Superior temporal gyrus (tissue), 1 donor: ENCODE measurements at regions not wholly inside any gene's neighbourhood (a gene's known extent, or its start where the extent isn't known, plus 50 kb on each side); places are given as distances from the start of the nearest gene placed in this dataset.
"Not testable (repeated sequence)": the region's sequence is repeated elsewhere in the genome, so short reads cannot be mapped to it uniquely, and the experiment has no call there.

Source experiments
- DNase-seq: peaks from one replicate; pipeline ENCODE4 v3.0.0-alpha.2; 2016; ENCODE audit errors: extremely low spot score

DNA sequence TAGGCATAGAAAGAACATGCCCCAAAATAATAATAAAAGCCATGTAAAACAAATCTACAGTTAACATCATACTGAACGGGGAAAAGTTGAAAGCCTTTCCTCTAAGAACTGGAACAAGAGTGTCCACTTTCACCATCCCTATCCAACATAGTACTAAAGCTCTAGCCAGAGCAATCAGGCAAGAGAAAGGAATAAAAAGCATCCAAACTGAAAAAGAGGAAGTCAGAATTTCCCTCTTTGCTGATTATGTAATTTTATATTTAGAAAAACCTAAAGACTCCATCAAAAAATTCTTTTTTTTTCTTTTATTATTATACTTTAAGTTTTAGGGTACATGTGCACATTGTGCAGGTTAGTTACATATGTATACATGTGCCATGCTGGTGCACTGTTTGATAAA, 661.6 kb upstream of the CBLB start:
- no peak for DNase-seq

DNA sequence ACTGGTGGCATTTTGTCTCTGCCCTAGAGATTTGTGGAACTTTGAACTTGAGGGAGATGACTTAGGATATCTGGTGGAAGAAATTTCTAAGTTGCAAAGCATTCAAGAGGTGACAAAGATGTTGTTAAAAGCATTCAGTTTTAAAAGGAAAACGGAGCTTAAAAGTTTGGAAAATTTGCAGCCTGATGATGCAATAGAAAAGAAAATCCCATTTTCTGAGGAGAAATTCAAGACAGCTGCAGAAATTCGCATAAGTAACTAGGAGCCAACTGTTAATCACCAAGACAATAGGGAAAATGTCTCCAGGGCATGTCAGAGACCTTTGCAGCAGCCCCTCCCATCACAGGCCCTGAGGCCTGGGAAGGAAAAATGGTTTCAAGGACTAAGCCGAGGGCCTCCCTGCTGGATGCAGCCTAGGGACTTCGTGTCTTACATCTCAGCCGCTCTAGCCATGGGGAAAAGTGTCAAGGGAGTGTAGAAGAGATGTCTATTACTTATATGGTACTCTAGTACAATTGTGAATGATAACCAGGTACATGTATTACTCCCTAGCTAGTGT, 663.0 kb upstream of the CBLB start:
- not testable (repeated sequence) for DNase-seq

DNA sequence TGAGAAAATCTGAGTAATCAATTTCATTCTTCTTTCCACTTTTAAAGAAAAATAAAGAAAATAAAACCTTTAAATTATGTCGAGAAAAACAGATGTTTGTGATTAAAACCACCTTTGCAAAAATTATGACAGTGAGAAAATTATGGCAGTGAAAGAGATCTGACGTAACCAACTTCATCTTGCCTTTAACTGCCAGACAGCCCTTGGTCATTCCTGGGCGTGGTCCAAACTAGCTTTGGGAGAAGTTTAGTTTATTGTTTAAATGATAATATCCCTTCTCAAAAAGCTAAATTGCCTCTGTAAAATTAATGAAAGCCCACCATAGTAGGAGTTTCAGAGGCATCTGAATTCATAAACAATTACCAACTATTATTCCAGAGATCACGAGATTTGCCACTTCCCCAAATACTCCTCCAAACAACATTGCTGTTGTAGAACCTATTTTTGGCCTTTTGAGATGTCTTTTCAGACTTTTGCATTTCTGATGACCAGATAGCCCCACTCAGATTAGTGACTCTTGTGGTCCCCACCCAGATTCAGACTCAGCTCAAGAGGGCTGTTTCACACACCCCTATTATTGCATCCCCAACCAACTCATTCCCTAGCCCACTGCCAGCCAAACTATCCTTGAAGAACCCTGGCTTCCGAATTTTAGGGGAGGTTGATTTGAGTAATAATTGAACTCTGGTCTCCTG, 664.4 kb upstream of the CBLB start:
- no peak for DNase-seq

DNA sequence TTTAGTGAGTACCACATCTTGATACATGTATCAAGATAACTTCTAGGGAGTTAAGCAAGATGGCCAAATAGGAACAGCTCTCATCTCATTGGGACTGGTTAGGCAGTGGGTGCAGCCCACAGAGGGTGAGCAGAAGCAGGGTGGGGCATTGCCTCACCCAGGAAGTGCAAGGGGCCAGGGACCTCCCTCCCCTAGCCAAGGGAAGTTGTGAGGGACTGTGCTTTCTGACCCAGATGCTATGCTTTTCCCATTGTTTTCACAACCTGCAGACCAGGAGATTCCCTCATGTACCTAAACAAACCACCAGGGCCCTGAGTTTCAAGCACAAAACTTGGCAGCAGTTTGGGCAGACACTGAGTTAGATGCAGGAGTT, 665.0 kb upstream of the CBLB start:
- DNase-seq, result no peak

DNA sequence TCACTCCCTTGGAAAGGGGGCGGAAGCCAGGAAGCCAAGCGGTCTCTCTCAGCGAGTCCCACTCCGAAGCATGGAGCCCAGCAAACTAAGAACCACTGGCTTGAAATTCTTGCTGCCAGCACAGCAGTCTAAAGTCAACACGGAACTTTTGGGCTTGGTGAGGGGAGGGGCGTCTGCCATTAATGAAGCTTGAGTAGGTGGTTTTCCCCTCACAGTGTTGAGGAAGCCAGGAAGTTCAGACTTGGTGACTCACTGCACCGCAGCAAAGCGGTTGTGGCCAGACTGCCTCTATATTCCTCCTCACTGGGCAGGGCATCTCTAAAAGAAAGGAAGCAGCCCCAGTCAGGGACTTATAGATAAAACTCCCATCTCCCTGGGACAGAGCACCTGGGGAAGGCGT, 665.4 kb upstream of the CBLB start:
- DNase-seq, result no peak

DNA sequence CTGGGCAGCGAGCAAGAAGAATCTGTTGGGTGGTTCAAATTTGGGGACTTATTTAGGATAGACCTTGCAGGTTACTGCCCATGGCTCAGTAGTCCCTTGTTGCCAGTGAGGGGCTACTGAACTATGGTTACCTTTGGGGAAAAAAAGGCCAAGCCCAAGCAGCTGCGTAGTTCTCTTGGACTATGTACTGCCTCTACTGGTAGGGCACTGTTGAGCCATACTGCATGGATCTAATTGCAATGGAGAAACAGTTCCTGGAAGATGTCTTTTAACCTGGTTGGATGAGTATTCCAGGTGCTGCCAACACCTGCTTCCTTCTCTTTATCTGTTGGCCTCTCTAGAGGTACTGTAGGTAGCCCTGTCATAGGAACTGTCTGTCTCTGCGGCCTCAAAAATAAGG, 671.9 kb upstream of the CBLB start:
- no peak for DNase-seq

DNA sequence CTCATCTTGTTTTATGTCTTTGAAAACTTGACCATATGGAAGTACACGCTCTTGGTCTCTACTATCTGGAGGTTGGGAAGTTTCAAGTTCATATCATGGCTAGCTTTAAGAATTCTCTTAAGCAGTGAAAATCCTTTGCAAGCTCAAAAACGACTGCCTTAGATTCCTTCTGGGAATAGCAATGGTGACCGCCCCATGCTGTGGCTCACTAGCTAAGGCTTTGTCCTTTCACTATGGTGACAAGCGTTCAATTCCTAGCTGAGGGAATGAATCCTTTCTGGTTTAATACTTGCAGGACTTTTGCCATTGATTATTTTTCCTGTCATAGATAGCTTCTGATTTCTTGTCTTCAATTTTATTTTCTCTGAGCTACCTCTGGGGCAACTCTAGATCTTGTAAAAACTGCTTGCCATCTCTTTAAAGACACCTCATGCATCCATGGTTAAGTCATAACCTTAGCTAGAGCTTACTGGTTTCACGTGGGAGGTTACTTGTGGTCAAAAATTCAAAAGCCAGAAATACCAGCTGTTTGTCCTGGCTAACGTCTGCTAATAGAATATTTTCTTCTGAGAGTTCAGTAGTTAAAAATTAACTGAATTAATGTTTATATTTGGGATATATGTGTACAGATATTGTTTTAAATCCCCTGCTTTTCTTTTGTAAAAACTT, 673.4 kb upstream of the CBLB start:
- DNase-seq, result no peak

DNA sequence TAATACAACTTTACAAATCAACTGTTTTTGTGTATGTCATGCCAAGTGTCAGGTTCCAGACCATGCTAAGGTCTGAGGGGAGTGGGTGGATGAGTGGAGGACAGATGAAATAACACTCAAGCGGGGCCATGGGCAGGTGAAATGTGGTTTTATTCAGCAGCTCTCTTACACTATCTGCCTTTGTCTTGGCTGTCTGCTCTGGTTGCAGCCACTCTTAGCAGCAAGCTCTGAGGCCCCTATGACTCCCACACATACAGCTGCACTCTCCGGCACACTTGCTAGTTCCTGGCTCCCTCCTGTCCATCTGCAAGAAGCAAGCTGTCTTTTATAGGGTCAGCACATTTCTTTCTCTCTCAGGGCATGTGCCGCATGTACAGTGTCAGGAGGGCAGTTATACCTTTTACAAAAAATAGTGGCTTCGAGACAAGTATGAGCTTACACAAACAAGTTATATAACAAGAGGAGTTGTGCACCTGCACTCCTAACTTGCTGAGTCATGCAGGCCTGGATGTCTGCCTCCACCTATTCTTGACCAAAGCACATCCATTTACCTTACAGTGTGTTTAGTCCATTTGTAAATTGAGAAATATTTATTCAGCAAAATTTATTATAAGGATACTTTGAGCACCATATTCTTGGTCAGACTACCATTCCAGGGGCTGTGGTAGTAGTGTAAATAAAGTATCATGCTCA, 683.7 kb upstream of the CBLB start:
- no peak for DNase-seq

DNA sequence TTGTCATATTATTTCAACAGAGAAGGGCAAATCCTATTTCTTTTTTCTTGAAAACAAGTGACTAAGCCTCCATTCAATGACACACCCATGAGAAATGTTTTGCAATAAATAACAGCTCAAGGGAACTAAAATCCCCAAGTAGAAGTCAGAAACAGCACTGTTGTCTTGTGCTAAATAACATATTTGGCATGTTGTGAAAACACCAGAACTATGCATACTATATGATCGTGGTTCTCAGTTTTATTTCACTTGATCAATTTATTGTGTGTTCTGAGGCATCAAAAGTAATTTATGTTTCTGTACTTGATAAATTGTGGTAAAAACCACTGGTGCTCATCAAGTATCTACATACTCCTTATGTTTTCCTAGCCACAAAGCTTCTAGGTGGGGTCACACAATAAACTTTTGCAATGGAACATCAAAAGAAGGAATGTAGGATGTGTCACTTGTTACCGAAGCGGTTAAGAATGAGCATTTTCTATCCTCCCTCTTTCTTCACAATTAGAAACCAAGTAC, 691.7 kb upstream of the CBLB start:
- no peak for DNase-seq

DNA sequence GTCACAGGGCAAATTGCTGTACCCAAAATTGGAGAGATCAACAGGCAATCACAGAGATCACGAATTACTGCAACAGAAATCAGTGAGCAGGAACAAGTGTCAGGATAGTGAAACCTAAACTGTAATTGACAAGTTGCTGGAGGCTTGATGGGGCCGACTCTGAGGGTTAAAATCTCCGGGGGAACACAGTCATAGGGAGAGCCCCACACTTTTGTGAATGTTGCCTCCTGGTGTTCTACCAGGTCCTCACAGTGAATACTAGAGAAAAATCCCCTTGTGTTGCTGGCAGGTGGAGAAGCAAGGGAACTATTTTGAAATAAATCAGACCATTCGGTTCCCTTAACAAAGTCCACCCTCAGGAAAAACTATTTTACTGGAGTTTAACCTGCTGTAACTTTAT, 697.5 kb upstream of the CBLB start:
- no peak for DNase-seq

DNA sequence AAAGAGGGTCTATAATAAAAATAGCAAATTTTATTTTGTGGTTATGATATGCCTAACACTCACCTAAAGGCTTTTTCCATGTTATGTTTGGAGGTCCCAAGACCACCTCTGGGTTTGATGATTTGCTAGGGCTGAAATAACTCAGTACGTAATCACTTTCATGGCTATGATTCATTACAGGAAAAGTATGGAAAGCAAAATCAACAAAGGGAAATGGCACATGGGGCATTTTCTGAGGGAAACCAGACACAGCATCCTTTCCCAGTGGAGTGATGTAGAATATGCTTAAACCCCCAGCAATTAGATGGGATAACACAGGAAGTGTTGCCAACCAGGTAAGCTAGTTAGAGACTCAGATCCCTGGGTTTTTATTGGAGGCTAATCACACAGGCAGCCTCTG, 701.6 kb upstream of the CBLB start:
- DNase-seq, result no peak

DNA sequence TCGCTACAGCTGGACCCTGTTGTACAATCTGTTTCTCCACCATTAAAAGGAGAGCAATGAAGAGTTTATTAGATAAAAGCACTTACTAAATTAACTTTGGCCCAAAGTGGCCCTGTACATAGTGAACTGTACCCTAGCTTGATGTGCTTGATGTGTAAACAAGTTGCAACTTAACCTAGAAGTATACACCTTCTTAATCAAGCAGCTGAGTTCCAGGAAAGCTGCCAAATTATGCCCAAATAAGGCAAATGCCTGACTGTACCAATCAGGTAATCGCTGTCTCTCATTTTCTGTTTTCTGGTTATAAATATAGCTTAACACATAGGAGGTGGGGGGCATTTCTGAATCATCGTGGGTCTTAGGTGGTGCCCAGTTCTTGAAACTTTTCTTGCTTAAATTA, 704.8 kb upstream of the CBLB start:
- DNase-seq, result no peak

DNA sequence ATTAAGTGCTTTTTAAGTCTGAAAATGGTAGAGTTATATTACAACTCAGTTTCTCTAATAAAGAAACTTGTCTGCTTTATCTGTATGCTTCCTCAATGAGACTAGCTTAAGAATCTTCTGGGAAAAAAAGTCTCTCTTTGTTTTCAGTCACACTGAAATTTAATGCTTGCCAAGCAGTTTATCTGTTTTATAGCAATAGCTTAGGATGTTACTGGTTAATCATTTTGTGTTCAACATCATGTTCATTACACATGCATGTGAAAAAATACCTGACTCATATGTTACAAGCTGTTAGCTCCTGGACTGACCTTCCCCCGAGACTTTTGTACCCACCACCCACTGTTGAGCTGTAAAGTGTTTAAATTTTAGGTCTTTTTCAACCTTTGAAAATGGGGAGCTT, 706.2 kb upstream of the CBLB start:
- no peak for DNase-seq

DNA sequence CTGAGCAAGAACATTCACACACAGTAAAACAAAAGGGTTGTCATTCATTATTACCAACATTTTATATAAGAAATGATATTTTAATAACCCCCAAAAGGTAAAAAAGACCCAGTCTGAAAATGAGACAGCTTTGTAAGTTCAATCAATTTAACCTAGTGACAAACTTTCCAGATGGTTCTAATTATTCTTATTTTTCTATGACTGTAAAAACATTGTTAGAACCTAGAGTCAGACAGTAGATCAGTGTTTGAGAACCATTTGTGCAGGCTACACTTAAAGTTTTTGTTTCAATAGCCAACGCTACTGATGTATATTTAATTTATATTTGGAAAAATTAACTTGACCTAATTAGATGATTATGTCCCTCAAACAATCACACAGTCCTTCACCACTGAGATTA, 708.4 kb upstream of the CBLB start:
- DNase-seq, result no peak

DNA sequence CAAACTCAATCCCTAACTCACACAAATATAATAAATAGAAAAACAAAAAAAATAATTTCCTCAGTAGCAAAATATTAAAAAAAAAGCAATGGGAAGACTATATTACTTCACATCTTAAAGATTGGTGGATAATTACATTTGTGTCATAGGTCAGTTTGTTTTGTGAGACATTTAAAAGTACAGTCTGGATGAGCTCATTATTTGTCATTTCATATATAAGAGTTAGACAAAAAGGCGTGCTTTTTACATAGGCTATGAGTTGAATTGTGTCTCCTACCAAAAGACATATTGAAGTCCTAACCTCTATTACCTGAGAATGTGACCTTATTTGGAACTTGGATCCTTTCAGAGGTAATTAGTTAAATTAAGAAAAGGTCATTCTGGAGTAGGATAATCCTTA, 710.1 kb upstream of the CBLB start:
- DNase-seq, result no peak

DNA sequence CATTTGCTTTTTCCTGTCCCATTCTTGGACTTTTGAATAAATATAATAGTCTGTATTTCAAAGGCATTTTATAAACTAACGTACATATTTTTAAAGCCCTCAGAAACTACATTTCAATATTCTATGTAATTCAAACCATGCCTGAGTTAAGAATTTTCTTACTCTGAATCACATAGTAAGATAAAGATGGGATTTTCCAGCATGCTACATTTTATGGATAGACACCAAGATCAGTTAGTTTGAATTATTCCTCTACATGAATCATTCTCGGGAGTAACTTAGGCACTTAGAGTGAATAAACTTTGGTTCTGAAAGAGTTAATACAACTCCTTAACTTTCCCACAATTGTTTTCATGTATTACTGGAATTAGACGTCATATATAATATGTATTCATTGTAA, 713.3 kb upstream of the CBLB start:
- DNase-seq, result no peak

DNA sequence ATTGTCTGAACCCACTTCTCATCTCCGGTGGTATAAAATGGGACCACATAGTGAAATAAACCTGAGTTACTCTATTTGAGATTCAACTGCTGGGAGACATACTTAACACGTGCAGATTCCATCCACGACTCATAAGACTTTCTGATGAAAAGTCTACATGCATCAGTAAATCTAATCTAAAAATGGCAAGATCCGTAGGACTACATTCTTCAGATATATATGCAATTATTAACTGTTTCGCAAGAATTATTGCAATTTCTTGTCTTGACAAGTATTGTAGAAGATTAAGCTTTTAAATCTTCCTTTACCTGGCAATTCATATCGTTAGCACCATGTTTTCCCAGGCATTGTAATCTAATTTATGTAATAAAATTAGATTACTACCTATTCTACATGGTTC, 718.7 kb upstream of the CBLB start:
- DNase-seq, result no peak

DNA sequence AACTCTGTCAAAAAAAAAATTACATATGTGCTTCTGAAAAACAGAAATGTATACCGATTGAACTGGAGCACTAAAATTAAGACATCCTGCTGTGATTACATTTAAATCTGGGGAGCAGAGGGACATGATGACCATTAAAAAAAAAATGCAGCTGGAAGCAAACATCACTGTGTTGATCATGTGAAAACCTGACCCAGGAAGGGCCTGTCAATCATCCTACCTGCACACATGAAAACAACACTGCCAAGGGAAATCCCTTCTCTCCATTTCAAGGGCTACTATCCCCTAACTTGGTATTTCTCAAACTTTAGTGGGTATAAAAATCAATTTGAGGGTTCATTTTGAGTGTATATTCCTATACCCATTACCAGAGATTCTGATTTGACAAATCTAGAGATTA, 719.9 kb upstream of the CBLB start:
- no peak for DNase-seq

DNA sequence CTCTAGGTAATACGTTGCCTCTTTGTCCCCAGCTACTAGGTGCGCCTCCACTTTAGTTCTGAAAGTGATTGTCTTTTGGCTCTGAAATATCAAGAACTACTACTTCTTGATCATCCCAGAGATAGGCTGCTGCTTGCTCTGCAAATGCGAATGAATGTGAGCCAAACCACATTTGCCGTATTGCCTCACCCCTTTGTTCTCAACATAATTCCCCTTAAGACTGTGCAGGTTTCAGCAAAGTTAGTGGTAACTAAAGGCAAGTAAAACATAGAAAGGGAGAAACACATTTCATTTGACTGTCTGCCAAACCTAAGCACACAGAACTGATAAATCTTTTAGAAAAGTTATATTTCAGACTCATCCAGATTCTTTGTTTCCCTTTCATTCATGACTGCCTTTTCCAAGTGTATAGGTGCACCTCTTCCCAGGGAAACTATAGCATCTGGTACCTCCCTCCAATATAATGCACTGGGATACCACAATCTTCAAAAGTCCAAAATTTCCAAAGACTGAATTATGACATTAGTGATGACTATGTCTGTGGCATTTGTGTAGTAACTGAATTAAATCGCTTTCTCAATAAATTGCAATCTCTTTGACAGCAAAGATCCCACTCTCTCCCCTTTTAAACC, 720.6 kb upstream of the CBLB start:
- no peak for DNase-seq

DNA sequence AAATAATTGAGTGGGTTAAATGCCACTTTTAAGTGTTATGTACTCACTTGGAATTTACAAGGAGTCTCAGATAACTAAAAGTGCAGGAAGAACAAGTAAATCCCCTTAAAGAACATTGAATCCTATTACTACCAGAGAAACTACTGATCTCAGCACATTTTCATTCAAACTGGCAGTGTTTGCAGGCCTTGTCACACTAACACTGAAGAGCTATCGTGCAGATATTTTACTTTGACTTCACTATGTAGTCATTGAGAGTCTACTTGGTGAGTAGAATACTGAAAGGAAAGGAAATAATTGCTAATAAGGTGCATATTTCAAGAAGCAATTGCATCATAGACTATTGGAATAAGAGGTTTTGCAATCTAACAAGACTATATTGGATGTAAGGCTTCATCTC, 721.4 kb upstream of the CBLB start:
- DNase-seq, result no peak

DNA sequence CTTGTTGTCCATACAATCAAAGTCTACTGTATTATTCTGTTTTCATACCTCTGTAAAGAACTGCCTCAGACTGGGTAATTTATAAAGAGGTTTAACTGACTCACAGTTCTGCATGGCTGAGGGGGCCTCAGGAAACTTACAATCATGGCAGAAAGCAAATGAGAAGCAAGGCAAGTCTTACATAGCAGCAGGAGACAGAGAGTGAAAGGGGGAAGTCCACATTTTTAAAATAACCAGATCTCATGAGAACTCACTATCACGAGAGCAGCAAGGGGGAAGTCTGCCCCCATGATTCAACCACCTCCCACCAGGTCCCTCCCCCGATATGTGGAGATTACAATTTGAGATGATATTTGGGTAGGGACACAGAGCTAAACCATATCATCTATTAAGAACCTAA, 724.6 kb upstream of the CBLB start:
- no peak for DNase-seq

DNA sequence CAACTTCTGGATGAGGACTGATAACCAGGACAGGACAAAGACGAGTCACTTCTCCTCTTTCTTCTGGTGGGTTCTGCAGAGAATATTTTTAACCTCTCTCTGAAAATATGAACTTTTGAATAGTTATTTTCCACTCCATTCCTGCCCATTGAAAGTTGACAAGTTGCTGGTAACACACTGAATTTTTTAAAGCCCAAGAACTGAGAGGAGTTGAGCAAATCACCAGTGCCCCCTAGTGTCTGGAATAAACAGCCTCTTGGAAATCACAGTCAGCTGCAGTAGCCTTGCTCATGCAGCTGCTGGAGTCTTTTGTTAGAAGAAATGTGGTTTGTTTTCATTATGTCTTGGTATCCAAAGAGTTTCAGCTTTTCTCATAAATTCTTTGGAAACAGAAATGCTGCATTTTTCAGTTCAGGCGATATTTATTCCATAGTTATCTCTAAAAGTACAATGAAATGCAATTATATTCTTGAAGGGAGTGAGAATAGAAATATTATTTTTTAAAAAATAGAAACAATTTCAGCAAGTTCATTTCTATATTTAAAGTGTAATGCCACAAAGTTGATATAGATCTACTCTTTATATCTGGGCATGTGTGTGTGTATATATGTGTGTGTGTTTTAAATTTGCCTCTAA, 741.0 kb upstream of the CBLB start:
- peak; percentile 94 for DNase-seq
